Glutamatergic neuron (in vitro differentiated cells): ENCODE measurements at regions not wholly inside any gene's neighbourhood (a gene's known extent, or its start where the extent isn't known, plus 50 kb on each side); places are given as distances from the start of the nearest gene placed in this dataset.

ENCODE experiments used
- DNase-seq: peaks from one replicate; pipeline ENCODE4 v3.0.0; 2022
- H3K27ac Mint-ChIP-seq: one replicate; pipeline ENCODE4 v1.8.0; 2020; ENCODE audit warnings: mild to moderate bottlenecking, mixed read lengths, inconsistent platforms; ENCODE audit not compliant: unreplicated experiment
- H3K27me3 Mint-ChIP-seq: one replicate; pipeline ENCODE4 v1.8.0; 2020; ENCODE audit warnings: mild to moderate bottlenecking, moderate library complexity, mixed read lengths, inconsistent platforms; ENCODE audit not compliant: unreplicated experiment
- H3K36me3 Mint-ChIP-seq: one replicate; pipeline ENCODE4 v1.8.0; 2020; ENCODE audit warnings: mild to moderate bottlenecking, mixed read lengths, inconsistent platforms; ENCODE audit not compliant: unreplicated experiment
- H3K4me1 Mint-ChIP-seq: one replicate; pipeline ENCODE4 v1.8.0; 2020; ENCODE audit warnings: mild to moderate bottlenecking, low read depth, mixed read lengths, inconsistent platforms; ENCODE audit not compliant: unreplicated experiment
- H3K4me3 Mint-ChIP-seq: one replicate; pipeline ENCODE4 v1.8.0; 2020; ENCODE audit warnings: mild to moderate bottlenecking, mixed read lengths, inconsistent platforms; ENCODE audit not compliant: unreplicated experiment
- H3K9me3 Mint-ChIP-seq: one replicate; pipeline ENCODE4 v1.8.0; 2020; ENCODE audit warnings: mild to moderate bottlenecking, moderate library complexity, mixed read lengths, inconsistent platforms; ENCODE audit not compliant: unreplicated experiment
- TF ChIP-seq, protein P1 (sequence below): fragments of 200-600 bp; sonication (generic); IDR thresholded peaks from one replicate; pipeline ENCODE4 v1.5.0; 2021; ENCODE audit not compliant: partially characterized antibody, unreplicated experiment

DNA sequence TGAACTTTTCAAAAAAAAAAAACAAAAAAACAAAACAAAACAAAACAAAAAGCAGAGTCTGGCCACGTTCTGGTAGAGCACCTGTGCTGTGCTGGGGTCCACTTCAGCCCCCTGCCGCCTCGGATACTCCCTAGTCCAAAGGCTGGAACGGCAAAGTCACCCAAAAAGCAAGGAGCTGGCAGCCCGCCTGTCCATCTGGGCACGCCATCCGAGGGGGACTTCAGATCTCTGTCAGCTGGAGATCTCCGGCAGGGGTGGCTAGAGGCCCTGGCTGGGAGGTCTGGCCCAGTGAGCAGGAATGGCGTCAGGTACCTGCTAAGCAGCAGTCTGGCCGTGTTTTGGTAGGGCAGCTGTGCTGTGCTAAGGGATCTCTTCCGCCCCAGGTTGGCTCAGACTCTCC is 152.3 kb upstream of the ZNF516 start:
- H3K4me3 Mint-ChIP-seq, result no peak overlapping the region
- no peaks in the 10 kb centered on the region for H3K4me1 Mint-ChIP-seq
- no peak for DNase-seq
- H3K27me3 Mint-ChIP-seq, result no peaks in the 10 kb centered on the region
- TF ChIP-seq, protein P1, sequence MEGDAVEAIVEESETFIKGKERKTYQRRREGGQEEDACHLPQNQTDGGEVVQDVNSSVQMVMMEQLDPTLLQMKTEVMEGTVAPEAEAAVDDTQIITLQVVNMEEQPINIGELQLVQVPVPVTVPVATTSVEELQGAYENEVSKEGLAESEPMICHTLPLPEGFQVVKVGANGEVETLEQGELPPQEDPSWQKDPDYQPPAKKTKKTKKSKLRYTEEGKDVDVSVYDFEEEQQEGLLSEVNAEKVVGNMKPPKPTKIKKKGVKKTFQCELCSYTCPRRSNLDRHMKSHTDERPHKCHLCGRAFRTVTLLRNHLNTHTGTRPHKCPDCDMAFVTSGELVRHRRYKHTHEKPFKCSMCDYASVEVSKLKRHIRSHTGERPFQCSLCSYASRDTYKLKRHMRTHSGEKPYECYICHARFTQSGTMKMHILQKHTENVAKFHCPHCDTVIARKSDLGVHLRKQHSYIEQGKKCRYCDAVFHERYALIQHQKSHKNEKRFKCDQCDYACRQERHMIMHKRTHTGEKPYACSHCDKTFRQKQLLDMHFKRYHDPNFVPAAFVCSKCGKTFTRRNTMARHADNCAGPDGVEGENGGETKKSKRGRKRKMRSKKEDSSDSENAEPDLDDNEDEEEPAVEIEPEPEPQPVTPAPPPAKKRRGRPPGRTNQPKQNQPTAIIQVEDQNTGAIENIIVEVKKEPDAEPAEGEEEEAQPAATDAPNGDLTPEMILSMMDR, result no peak
- peaks cover 2% of the 10 kb centered on the region for H3K9me3 Mint-ChIP-seq
- no peak overlapping the region for H3K27ac Mint-ChIP-seq
- no peaks in the 10 kb centered on the region for H3K36me3 Mint-ChIP-seq

GRCh38 chr18:76644580-76644979 is 149.5 kb upstream of the ZNF516 start:
- Mint-ChIP-seq H3K9me3 (peaks cover 7% of the 10 kb centered on the region), H3K27ac (no peak overlapping the region), H3K4me3 (no peak overlapping the region), H3K4me1 (no peaks in the 10 kb centered on the region), H3K27me3 (no peaks in the 10 kb centered on the region), H3K36me3 (no peaks in the 10 kb centered on the region)
- TF ChIP-seq, protein P1, result no peak
- DNase-seq, result no peak

DNA sequence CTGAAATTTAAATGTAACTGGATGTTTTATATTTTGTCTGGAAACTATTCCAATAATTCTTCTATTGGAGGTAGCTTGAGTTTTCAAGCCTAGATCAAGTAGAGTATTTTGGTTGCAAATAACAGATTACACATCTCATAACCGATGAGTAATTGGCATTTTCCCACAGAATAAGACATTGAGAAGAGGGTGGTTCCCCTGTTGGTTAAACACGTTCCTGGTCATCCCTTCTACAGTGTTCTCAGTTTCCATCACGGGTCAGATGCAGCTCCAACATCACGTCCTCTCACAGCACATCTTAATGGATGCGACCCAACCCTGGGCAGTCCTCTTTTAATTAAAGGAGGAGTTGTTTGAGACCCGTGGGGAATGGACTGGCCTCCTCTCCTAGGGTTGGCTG is 149.0 kb upstream of the ZNF516 start:
- Mint-ChIP-seq H3K27ac (no peak overlapping the region), H3K27me3 (no peaks in the 10 kb centered on the region), H3K9me3 (peaks cover 7% of the 10 kb centered on the region), H3K4me1 (no peaks in the 10 kb centered on the region), H3K4me3 (no peak overlapping the region), H3K36me3 (no peaks in the 10 kb centered on the region)
- DNase-seq, result no peak
- TF ChIP-seq, protein P1, result no peak

DNA sequence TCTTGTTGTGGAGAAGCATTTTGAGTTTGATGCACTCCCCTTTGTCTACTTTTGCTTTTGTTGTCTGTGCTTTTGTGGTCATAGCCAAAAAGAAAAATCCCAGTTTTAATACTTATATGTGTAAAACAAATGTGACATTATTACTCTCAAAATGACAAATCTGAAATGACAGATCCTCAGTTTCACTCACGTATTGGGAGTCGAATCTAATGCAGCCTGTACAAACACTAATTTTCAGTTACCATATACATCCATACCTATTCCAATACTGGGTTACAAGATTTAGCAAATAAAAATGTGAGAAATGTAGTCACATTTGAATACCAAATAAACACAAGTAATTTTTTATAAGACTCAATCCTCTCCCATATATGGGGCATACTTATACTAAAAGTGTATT is 148.2 kb upstream of the ZNF516 start:
- TF ChIP-seq, protein P1, result no peak
- H3K27me3 Mint-ChIP-seq, result no peaks in the 10 kb centered on the region
- H3K9me3 Mint-ChIP-seq, result peaks cover 5% of the 10 kb centered on the region
- no peaks in the 10 kb centered on the region for H3K4me1 Mint-ChIP-seq
- no peaks in the 10 kb centered on the region for H3K36me3 Mint-ChIP-seq
- no peak overlapping the region for H3K4me3 Mint-ChIP-seq
- no peak overlapping the region for H3K27ac Mint-ChIP-seq
- no peak for DNase-seq

DNA sequence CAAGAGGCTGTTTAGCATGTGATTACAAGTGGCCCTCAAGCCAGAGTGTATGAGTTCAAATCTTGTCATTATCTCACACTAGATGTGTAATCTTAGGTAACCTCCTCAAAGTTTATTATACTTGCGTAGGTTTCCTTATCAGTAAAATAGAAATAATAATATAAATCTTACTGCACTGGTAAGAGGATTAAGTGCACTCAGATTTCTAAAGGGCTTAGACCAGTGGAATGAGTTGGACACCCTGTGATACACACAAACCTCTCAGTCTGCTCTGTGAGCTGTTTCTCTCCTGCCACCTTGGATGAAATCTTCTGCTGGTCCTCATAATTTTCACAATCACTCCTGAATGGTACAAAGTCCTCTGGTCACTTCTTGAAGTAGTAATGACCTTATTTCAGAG is 145.4 kb upstream of the ZNF516 start:
- Mint-ChIP-seq H3K27ac (no peak overlapping the region), H3K4me3 (no peak overlapping the region), H3K9me3 (peaks cover 5% of the 10 kb centered on the region), H3K4me1 (no peaks in the 10 kb centered on the region), H3K27me3 (no peaks in the 10 kb centered on the region), H3K36me3 (no peaks in the 10 kb centered on the region)
- DNase-seq, result no peak
- TF ChIP-seq, protein P1, result no peak
